Neural progenitor cell (in vitro differentiated cells): ENCODE measurements at regions not wholly inside any gene's neighbourhood (a gene's known extent, or its start where the extent isn't known, plus 50 kb on each side); places are given as distances from the start of the nearest gene placed in this dataset.
A peak's percentile ranks its signal among the peaks of the same experiment; 100 is the strongest.

Source experiments
- DNase-seq: peaks from one replicate; pipeline ENCODE4 v3.0.0-alpha.2; 2016; ENCODE audit warnings: low spot score
- H2AFZ ChIP-seq: fragments of 200-600 bp; sonication (generic); replicated peaks from 2 replicates; pipeline ENCODE4 v1.6.1; 2016; ENCODE audit warnings: antibody characterized with exemption
- H3F3A ChIP-seq: fragments of 200-600 bp; sonication (generic); 2 replicates; pipeline ENCODE4 v1.6.1; 2016; ENCODE audit warnings: antibody characterized with exemption, low read depth
- H3K27ac ChIP-seq: fragments of 200-600 bp; sonication (generic); 2 replicates; pipeline ENCODE4 v1.5.1; 2016; ENCODE audit warnings: mild to moderate bottlenecking
- H3K27me3 ChIP-seq: fragments of 200-600 bp; sonication (generic); 2 replicates; pipeline ENCODE4 v1.6.1; 2016; ENCODE audit warnings: mild to moderate bottlenecking, moderate library complexity
- H3K36me3 ChIP-seq: fragments of 200-600 bp; sonication (generic); 2 replicates; pipeline ENCODE4 v1.5.1; 2016
- H3K4me1 ChIP-seq: fragments of 200-600 bp; sonication (generic); 2 replicates; pipeline ENCODE4 v1.6.1; 2016; ENCODE audit warnings: mixed run types
- H3K4me2 ChIP-seq: fragments of 200-600 bp; sonication (generic); 2 replicates; pipeline ENCODE4 v1.6.1; 2016
- H3K4me3 ChIP-seq: fragments of 200-600 bp; sonication (generic); 2 replicates; pipeline ENCODE4 v1.5.1; 2016
- H3K79me2 ChIP-seq: fragments of 200-600 bp; sonication (generic); 2 replicates; pipeline ENCODE4 v1.6.1; 2016; ENCODE audit warnings: low read depth
- H3K9ac ChIP-seq: fragments of 200-600 bp; sonication (generic); 2 replicates; pipeline ENCODE4 v1.6.1; 2016
- H3K9me3 ChIP-seq: fragments of 200-600 bp; sonication (generic); 2 replicates; pipeline ENCODE4 v1.5.1; 2016; ENCODE audit warnings: low read depth
- H4K20me1 ChIP-seq: fragments of 200-600 bp; sonication (generic); 2 replicates; pipeline ENCODE4 v1.6.1; 2016; ENCODE audit warnings: low read depth
- H3K27ac Mint-ChIP-seq: 3 replicates; pipeline ENCODE4 v1.8.0; 2021; ENCODE audit warnings: mixed read lengths
- H3K27me3 Mint-ChIP-seq: 2 replicates; pipeline ENCODE4 v1.8.0; 2022; ENCODE audit warnings: low read depth, mild to moderate bottlenecking, inconsistent platforms, moderate library complexity, mixed read lengths; ENCODE audit not compliant: insufficient read depth
- H3K36me3 Mint-ChIP-seq: 3 replicates; pipeline ENCODE4 v1.8.0; 2021; ENCODE audit warnings: mixed read lengths
- H3K4me1 Mint-ChIP-seq: 3 replicates; pipeline ENCODE4 v1.8.0; 2021; ENCODE audit warnings: mixed read lengths
- H3K4me3 Mint-ChIP-seq: 3 replicates; pipeline ENCODE4 v1.8.0; 2021; ENCODE audit warnings: mild to moderate bottlenecking, moderate library complexity, mixed read lengths
- H3K9me3 Mint-ChIP-seq: 3 replicates; pipeline ENCODE4 v1.8.0; 2020; ENCODE audit warnings: mixed read lengths
- CTCF ChIP-seq: fragments of 200-600 bp; sonication (generic); IDR thresholded peaks from 2 replicates; pipeline ENCODE4 v1.5.1; 2017; ENCODE audit warnings: antibody characterized with exemption, mild to moderate bottlenecking
- EZH2 ChIP-seq: fragments of 200-600 bp; sonication (generic); IDR thresholded peaks from 2 replicates; pipeline ENCODE4 v1.6.1; 2017; ENCODE audit warnings: antibody characterized with exemption, mild to moderate bottlenecking, moderate library complexity
- EZH2phosphoT487 ChIP-seq: fragments of 200-600 bp; sonication (generic); IDR thresholded peaks from 2 replicates; pipeline ENCODE4 v1.6.1; 2017; ENCODE audit warnings: antibody characterized with exemption

DNA sequence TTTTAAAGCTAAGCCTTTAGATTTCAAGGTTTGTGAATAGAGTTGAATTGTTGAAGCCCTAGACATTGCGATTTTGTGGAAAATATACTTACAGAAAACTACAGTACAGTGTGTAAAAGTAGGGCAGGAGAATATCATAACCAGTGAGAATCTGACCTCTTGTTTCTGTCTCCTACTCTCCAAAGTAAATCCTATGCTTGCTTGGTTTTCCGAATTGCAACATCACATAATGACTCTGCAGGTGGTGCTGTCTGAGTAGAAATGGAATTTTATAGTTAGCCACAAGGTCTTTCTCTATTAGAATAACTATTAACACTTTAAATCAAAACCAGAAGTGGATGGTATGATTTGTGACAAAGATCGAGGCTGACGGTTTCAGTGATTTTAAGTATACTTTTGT is 505.6 kb downstream of the RAPGEF2 start:
- no peaks in the 10 kb centered on the region for H3K79me2 ChIP-seq
- peak; percentile 34 for TF ChIP-seq CTCF
- TF ChIP-seq EZH2phosphoT487, result no peak
- no peak for TF ChIP-seq EZH2
- H3K4me3 Mint-ChIP-seq, result no peak overlapping the region
- peak; percentile 54 for DNase-seq
- H3K27me3 ChIP-seq, result no peaks in the 10 kb centered on the region
- peaks cover 46% of the 10 kb centered on the region for H3K9me3 Mint-ChIP-seq
- H3K27me3 Mint-ChIP-seq, result peaks cover 8% of the 10 kb centered on the region
- H3K4me1 Mint-ChIP-seq, result peaks cover 19% of the 10 kb centered on the region
- H3K4me3 ChIP-seq, result no peak overlapping the region
- peaks cover 25% of the 10 kb centered on the region for H3F3A ChIP-seq
- peaks cover 22% of the 10 kb centered on the region for H3K4me1 ChIP-seq
- peak overlapping the region; percentile 93 for H3K27ac Mint-ChIP-seq
- peaks cover 5% of the 10 kb centered on the region for H3K9me3 ChIP-seq
- no peak overlapping the region for H3K9ac ChIP-seq
- no peak overlapping the region for H2AFZ ChIP-seq
- peaks cover 11% of the 10 kb centered on the region for H3K36me3 Mint-ChIP-seq
- H3K27ac ChIP-seq, result peak overlapping the region; percentile 90
- no peaks in the 10 kb centered on the region for H4K20me1 ChIP-seq
- H3K36me3 ChIP-seq, result peaks cover 11% of the 10 kb centered on the region
- H3K4me2 ChIP-seq, result peak overlapping the region; percentile 61

GRCh38 chr4:159632031-159632430 is 529.2 kb downstream of the RAPGEF2 start:
- no peaks in the 10 kb centered on the region for H4K20me1 ChIP-seq
- Mint-ChIP-seq H3K4me1 (no peaks in the 10 kb centered on the region), H3K36me3 (no peaks in the 10 kb centered on the region), H3K27ac (no peak overlapping the region), H3K4me3 (no peak overlapping the region), H3K27me3 (peaks cover 4% of the 10 kb centered on the region), H3K9me3 (peaks cover 11% of the 10 kb centered on the region)
- DNase-seq, result no peak
- H3K9ac ChIP-seq, result no peak overlapping the region
- no peaks in the 10 kb centered on the region for H3K36me3 ChIP-seq
- H3K27ac ChIP-seq, result no peak overlapping the region
- TF ChIP-seq EZH2phosphoT487 (no peak), EZH2 (no peak), CTCF (no peak)
- no peaks in the 10 kb centered on the region for H3K79me2 ChIP-seq
- no peaks in the 10 kb centered on the region for H3K9me3 ChIP-seq
- H3K4me3 ChIP-seq, result no peak overlapping the region
- no peaks in the 10 kb centered on the region for H3F3A ChIP-seq
- no peaks in the 10 kb centered on the region for H3K27me3 ChIP-seq
- H3K4me2 ChIP-seq, result no peak overlapping the region
- no peaks in the 10 kb centered on the region for H3K4me1 ChIP-seq
- no peak overlapping the region for H2AFZ ChIP-seq

DNA sequence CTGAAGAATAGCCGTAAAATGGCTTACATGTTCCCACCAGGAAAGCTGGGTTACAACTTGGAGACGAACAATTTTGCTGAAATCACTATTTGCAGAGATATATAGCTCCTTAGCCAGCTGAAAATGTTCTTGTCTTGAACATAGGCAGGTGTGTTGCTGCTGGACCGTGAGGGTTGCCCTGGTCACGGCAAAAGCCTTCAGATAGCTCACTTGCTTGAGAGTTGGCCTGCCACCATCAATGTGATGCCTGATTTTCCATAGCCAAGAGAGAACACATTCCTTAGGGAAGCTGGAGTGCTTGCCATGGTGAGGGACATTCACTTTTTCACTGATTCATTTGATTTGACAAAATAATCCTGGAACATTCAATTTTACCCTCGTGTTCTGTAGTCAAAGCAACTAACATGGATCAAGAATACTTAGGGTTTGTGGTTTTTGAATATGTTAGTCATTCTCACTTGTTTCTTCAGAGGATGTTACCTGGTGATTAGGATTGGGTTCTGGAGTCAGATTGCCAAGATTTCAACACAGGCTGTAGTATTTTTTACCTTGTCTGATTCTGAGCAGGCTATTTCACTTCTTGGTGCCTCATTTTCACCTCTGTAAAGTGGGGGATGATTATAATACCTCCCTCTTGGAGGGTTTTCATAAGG is 536.9 kb downstream of the RAPGEF2 start:
- no peak overlapping the region for H3K4me2 ChIP-seq
- no peak overlapping the region for H3K4me3 Mint-ChIP-seq
- TF ChIP-seq EZH2, result no peak
- no peak for TF ChIP-seq CTCF
- TF ChIP-seq EZH2phosphoT487, result no peak
- H3K4me1 ChIP-seq, result no peaks in the 10 kb centered on the region
- H3K27me3 Mint-ChIP-seq, result peaks cover 2% of the 10 kb centered on the region
- H3K36me3 Mint-ChIP-seq, result no peaks in the 10 kb centered on the region
- no peaks in the 10 kb centered on the region for H3K9me3 ChIP-seq
- peaks cover 3% of the 10 kb centered on the region for H3K4me1 Mint-ChIP-seq
- H3K27me3 ChIP-seq, result no peaks in the 10 kb centered on the region
- peaks cover 7% of the 10 kb centered on the region for H3K9me3 Mint-ChIP-seq
- no peak for DNase-seq
- no peak overlapping the region for H3K27ac ChIP-seq
- H3K4me3 ChIP-seq, result no peak overlapping the region
- H3K9ac ChIP-seq, result no peak overlapping the region
- H3K36me3 ChIP-seq, result no peaks in the 10 kb centered on the region
- no peaks in the 10 kb centered on the region for H3F3A ChIP-seq
- H4K20me1 ChIP-seq, result no peaks in the 10 kb centered on the region
- H2AFZ ChIP-seq, result no peak overlapping the region
- no peak overlapping the region for H3K27ac Mint-ChIP-seq
- H3K79me2 ChIP-seq, result no peaks in the 10 kb centered on the region
